ENCODE measurements at regions not wholly inside any gene's neighbourhood (a gene's known extent, or its start where the extent isn't known, plus 50 kb on each side); places are given as distances from the start of the nearest gene placed in this dataset.

DNA sequence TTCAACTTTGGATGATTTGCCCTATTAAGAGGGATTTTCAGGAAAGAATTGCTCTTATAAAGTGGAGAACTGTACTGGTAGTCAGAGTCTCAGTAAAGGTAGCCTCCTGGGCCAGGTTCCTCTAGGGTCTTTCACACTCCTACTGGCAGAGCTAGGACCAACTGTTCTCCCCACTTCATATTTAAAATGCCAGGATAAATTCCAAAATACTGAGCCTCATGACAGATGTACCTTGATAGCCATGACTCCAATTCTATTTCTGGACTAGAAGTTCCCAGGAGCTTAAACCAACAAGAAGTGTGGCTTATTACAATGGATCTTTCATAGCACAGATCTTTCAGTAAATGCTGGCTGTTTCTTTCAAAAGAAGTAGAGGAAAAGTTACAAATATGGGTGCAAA lies 126.5 kb downstream of the C12orf75 start:
- TF ChIP-seq, protein P1, sequence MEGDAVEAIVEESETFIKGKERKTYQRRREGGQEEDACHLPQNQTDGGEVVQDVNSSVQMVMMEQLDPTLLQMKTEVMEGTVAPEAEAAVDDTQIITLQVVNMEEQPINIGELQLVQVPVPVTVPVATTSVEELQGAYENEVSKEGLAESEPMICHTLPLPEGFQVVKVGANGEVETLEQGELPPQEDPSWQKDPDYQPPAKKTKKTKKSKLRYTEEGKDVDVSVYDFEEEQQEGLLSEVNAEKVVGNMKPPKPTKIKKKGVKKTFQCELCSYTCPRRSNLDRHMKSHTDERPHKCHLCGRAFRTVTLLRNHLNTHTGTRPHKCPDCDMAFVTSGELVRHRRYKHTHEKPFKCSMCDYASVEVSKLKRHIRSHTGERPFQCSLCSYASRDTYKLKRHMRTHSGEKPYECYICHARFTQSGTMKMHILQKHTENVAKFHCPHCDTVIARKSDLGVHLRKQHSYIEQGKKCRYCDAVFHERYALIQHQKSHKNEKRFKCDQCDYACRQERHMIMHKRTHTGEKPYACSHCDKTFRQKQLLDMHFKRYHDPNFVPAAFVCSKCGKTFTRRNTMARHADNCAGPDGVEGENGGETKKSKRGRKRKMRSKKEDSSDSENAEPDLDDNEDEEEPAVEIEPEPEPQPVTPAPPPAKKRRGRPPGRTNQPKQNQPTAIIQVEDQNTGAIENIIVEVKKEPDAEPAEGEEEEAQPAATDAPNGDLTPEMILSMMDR (IDR thresholded peaks at IDR 0.05) = no peak
- no peak for TF ChIP-seq POLR2AphosphoS5 (IDR thresholded peaks at IDR 0.05)
- no peak for TF ChIP-seq POLR2A (IDR thresholded peaks at IDR 0.05)

Measured in upper lobe of left lung (tissue), 4 donors.